Keratinocyte (primary cell): ENCODE measurements at regions not wholly inside any gene's neighbourhood (a gene's known extent, or its start where the extent isn't known, plus 50 kb on each side); places are given as distances from the start of the nearest gene placed in this dataset.

Experiments used
- DNase-seq: peaks from one replicate; pipeline ENCODE4 v3.0.0-alpha.2; 2011; ENCODE audit warnings: low read depth, missing footprints, low spot score
- FAIRE-seq: peaks from 2 replicates; lab custom pipeline; 2011; peaks lifted over from hg19 to GRCh38; lab: Jason Lieb, UNC
- H2AFZ ChIP-seq: 2 replicates; pipeline ENCODE4 v1.6.0; 2012; ENCODE audit warnings: low read length, control low read depth, inconsistent platforms; ENCODE audit not compliant: control insufficient read depth
- H3K27ac ChIP-seq: 2 replicates; pipeline ENCODE4 v1.5.1; 2011; ENCODE audit warnings: low read length; ENCODE audit not compliant: control insufficient read depth, insufficient read depth
- H3K27me3 ChIP-seq: 3 replicates; pipeline ENCODE4 v1.6.0; 2011; ENCODE audit warnings: low read length; ENCODE audit not compliant: control insufficient read depth, insufficient read depth; ENCODE audit errors: extremely low read depth
- H3K36me3 ChIP-seq, 2 experiments: 2 replicates in 1 of 2; 3 replicates in 1 of 2; pipeline ENCODE4 v1.5.1; 2011; ENCODE audit warnings: low read length in 2 of 2, mild to moderate bottlenecking in 1 of 2; ENCODE audit not compliant: control insufficient read depth in 2 of 2, insufficient read depth in 2 of 2; ENCODE audit errors: extremely low read depth in 1 of 2
- H3K4me1 ChIP-seq: 3 replicates; pipeline ENCODE4 v1.5.1; 2011; ENCODE audit warnings: low read length; ENCODE audit not compliant: control insufficient read depth, insufficient read depth; ENCODE audit errors: extremely low read depth
- H3K4me2 ChIP-seq: 3 replicates; pipeline ENCODE4 v1.6.0; 2011; ENCODE audit warnings: low read depth, low read length; ENCODE audit not compliant: control insufficient read depth, insufficient read depth; ENCODE audit errors: extremely low read depth
- H3K4me3 ChIP-seq, 3 experiments: fragments of 200-600 bp in 1 of 3; sonication (generic) in 1 of 3; 2 replicates in 2 of 3; 3 replicates in 1 of 3; pipeline ENCODE4 v1.5.1; 2011 to 2016; ENCODE audit warnings: low read length in 3 of 3, mild to moderate bottlenecking in 3 of 3, control low read depth in 2 of 3, inconsistent platforms in 1 of 3, low read depth in 1 of 3, mixed read lengths in 1 of 3, mixed run types in 1 of 3, moderate library complexity in 1 of 3; ENCODE audit not compliant: control insufficient read depth in 2 of 3, insufficient read depth in 2 of 3; ENCODE audit errors: extremely low read depth in 1 of 3
- H3K79me2 ChIP-seq: 2 replicates; pipeline ENCODE4 v1.6.0; 2012; ENCODE audit warnings: low read length; ENCODE audit not compliant: control insufficient read depth, insufficient read depth
- H3K9ac ChIP-seq: 3 replicates; pipeline ENCODE4 v1.6.0; 2011; ENCODE audit warnings: low read length; ENCODE audit not compliant: control insufficient read depth, insufficient read depth; ENCODE audit errors: extremely low read depth
- H3K9me1 ChIP-seq: 3 replicates; pipeline ENCODE4 v1.6.0; 2011; ENCODE audit warnings: low read length; ENCODE audit not compliant: control insufficient read depth, insufficient read depth; ENCODE audit errors: extremely low read depth
- H3K9me3 ChIP-seq: 2 replicates; pipeline ENCODE4 v1.5.1; 2012; ENCODE audit warnings: low read depth, low read length; ENCODE audit not compliant: control insufficient read depth
- H4K20me1 ChIP-seq: 3 replicates; pipeline ENCODE4 v1.6.0; 2011; ENCODE audit warnings: low read length; ENCODE audit not compliant: control insufficient read depth, insufficient read depth; ENCODE audit errors: extremely low read depth
- CTCF ChIP-seq, 3 experiments: IDR thresholded peaks in 1 of 3; conservative IDR thresholded peaks in 1 of 3; optimal IDR thresholded peaks in 1 of 3; 2 replicates in 2 of 3; 3 replicates in 1 of 3; pipeline versions ENCODE3 to v1.5.1; 2011; ENCODE audit warnings: low read length in 3 of 3, mild to moderate bottlenecking in 3 of 3, moderate library complexity in 2 of 3, control low read depth in 1 of 3, inconsistent platforms in 1 of 3; ENCODE audit not compliant: insufficient read depth in 2 of 3; ENCODE audit errors: extremely low read depth in 1 of 3
- EZH2 ChIP-seq: IDR thresholded peaks from one replicate; pipeline ENCODE4 v1.6.1; 2012; ENCODE audit warnings: inconsistent platforms, mild to moderate bottlenecking, low read length, moderate library complexity
- dilution Hi-C: fragments of 300-500 bp; cut with MboI; formaldehyde crosslinking; loops from one replicate; pipeline ENCODE4 v1.7.0; 2020; ENCODE audit warnings: low sequenced_read_pairs; ENCODE audit not compliant: extremely low pct_ligation_motif_present

- no peak overlapping the region for H2AFZ ChIP-seq
- no peaks in the 10 kb centered on the region for H3K79me2 ChIP-seq
- no peak for FAIRE-seq
- H3K4me1 ChIP-seq = no peaks in the 10 kb centered on the region
- H3K36me3 ChIP-seq = no peaks in the 10 kb centered on the region
- no peaks in the 10 kb centered on the region for H3K9me3 ChIP-seq
- H3K9ac ChIP-seq = no peak overlapping the region
- H4K20me1 ChIP-seq = no peaks in the 10 kb centered on the region
- dilution Hi-C loops = no loop called here
- no peak overlapping the region for H3K4me3 ChIP-seq
- H3K9me1 ChIP-seq = no peaks in the 10 kb centered on the region
- no peak for DNase-seq
- H3K4me2 ChIP-seq = no peak overlapping the region
- H3K27ac ChIP-seq = no peak overlapping the region
- H3K27me3 ChIP-seq = peaks cover 22% of the 10 kb centered on the region
- no peak for TF ChIP-seq CTCF (optimal IDR thresholded peaks at IDR 0.05 in 1 of 3, IDR thresholded peaks at IDR 0.05 in 1 of 3, conservative IDR thresholded peaks at IDR 0.05 in 1 of 3; ENCODE audit: extremely low read depth in 1 of 3, insufficient read depth in 2 of 3, low read length in 3 of 3)
- no peak for TF ChIP-seq EZH2
Observed at GRCh38 chr10:78542141-78542489, 508.5 kb downstream of the RPS24 start.

DNA sequence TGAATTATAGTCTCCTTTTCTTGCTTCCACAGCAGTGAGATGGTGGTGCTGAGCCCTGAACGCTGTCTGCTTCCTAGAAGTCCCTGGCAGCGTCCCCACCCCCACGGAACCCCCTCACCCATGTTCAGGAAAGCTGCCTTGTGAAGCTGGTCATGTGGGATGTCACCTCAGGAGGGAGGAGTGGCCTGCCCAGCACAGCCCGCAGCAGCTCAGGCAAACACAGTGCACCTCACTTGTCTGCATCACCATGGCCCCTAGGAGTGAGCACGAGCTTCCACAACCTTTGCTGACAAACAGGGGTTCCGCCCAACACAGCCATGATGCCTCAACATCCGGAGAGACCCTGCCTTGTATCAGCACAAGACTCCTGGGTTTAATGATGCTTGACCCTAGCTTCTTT lies 508.9 kb downstream of the RPS24 start:
- dilution Hi-C loops = no loop called here

More for the DNA sequence above, 508.9 kb downstream of the RPS24 start:
- no peaks in the 10 kb centered on the region for H4K20me1 ChIP-seq
- H3K9ac ChIP-seq = no peak overlapping the region
- H3K27me3 ChIP-seq = peaks cover 24% of the 10 kb centered on the region
- DNase-seq (no peak), FAIRE-seq (no peak)
- H3K9me3 ChIP-seq = no peaks in the 10 kb centered on the region
- H3K4me2 ChIP-seq = no peak overlapping the region
- no peak overlapping the region for H2AFZ ChIP-seq
- H3K9me1 ChIP-seq = no peaks in the 10 kb centered on the region
- H3K4me3 ChIP-seq = no peak overlapping the region
- TF ChIP-seq CTCF (optimal IDR thresholded peaks at IDR 0.05 in 1 of 3, IDR thresholded peaks at IDR 0.05 in 1 of 3, conservative IDR thresholded peaks at IDR 0.05 in 1 of 3; ENCODE audit: extremely low read depth in 1 of 3, insufficient read depth in 2 of 3, low read length in 3 of 3) (no peak), EZH2 (no peak)
- no peak overlapping the region for H3K27ac ChIP-seq
- H3K4me1 ChIP-seq = no peaks in the 10 kb centered on the region
- H3K36me3 ChIP-seq = no peaks in the 10 kb centered on the region
- no peaks in the 10 kb centered on the region for H3K79me2 ChIP-seq
